A549 (cell line): ENCODE measurements at regions not wholly inside any gene's neighbourhood (a gene's known extent, or its start where the extent isn't known, plus 50 kb on each side); places are given as distances from the start of the nearest gene placed in this dataset.

Source experiments
- CTCF ChIP-seq: fragments of >200 bp; sonication (Bioruptor Twin); formaldehyde crosslinking; IDR thresholded peaks from 3 replicates; pipeline ENCODE4 v1.5.1; 2016
- HDAC2 ChIP-seq: fragments of 200-600 bp; sonication (generic); IDR thresholded peaks from 2 replicates; pipeline ENCODE4 v1.6.1; 2016
- MYC ChIP-seq: IDR thresholded peaks from 2 replicates; pipeline ENCODE4 v1.6.1; 2012; ENCODE audit warnings: mild to moderate bottlenecking, inconsistent platforms, low read length, improper control_type of control experiment, borderline replicate concordance

- TF ChIP-seq CTCF (no peak), MYC (no peak), HDAC2 (no peak)
Measured at GRCh38 chr17:65278820-65279184, 141.6 kb downstream of the RGS9 start.
